ENCODE measurements at regions not wholly inside any gene's neighbourhood (a gene's known extent, or its start where the extent isn't known, plus 50 kb on each side); places are given as distances from the start of the nearest gene placed in this dataset.

- TF ChIP-seq CHD7 (IDR thresholded peaks at IDR 0.05; ENCODE audit: insufficient replicate concordance, low read length) = no peak
Measured at GRCh38 chr16:66141885-66142284, 224.6 kb upstream of the CDH5 start (continued).

All from H1 (cell line).